PFSK-1 (cell line): ENCODE measurements at regions not wholly inside any gene's neighbourhood (a gene's known extent, or its start where the extent isn't known, plus 50 kb on each side); places are given as distances from the start of the nearest gene placed in this dataset.

Source experiments
- POLR2AphosphoS5 ChIP-seq: IDR thresholded peaks from 2 replicates; pipeline ENCODE4 v1.6.1; 2012; ENCODE audit warnings: low read depth, mild to moderate bottlenecking, control low read depth, low read length, moderate library complexity
- SIN3A ChIP-seq: IDR thresholded peaks from 2 replicates; pipeline ENCODE4 v1.6.1; 2012; ENCODE audit warnings: mild to moderate bottlenecking, low read length, moderate library complexity, borderline replicate concordance; ENCODE audit not compliant: insufficient read depth
- TAF1 ChIP-seq: IDR thresholded peaks from 2 replicates; pipeline ENCODE4 v1.6.1; 2012; ENCODE audit warnings: low read length, control low read depth, borderline replicate concordance; ENCODE audit not compliant: insufficient read depth
- TF ChIP-seq, protein P1 (sequence below), 2 experiments: IDR thresholded peaks; 2 replicates each; pipeline versions ENCODE4 v1.6.1 to v1.8.0; 2011 to 2012; ENCODE audit warnings: low read depth in 2 of 2, low read length in 2 of 2, control low read depth in 1 of 2, inconsistent platforms in 1 of 2, mild to moderate bottlenecking in 1 of 2, moderate library complexity in 1 of 2; ENCODE audit not compliant: insufficient read depth in 1 of 2

DNA sequence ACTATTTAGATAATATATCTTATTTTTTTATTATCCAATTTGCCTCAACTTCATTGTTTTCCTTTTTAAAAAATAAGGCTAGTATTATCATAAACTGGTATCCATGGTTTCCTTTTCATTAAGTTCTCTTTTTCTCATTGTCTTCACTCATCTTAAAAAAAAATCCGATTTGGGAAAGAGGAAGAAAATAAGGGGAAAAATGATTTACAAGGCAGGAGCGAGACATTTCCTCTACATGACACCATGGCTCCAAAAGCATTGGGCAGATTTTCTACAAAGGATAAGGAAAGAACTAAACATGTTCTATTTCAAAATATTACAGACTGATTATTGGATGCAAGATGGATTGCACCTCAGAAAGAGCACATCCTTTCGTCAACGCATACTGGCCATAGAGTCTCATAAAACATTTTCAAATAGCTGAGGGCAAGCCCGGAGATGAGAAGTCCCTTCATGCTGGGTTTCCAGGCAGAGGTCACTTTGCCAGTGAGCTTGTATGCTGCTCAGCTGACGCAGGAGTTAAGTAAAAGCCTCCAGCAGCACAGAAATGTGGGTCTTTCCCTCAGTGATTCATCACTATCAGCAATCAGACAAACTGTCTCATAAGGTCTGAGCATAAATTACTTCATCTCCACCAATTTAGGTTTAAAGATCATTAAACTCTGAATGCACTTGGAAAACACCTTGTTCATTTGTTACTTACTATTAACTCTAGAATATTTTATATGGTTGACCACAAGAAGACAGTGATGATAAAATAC lies 129.0 kb upstream of the TNFAIP3 start:
- TF ChIP-seq POLR2AphosphoS5 = no peak
- TF ChIP-seq, protein P1, sequence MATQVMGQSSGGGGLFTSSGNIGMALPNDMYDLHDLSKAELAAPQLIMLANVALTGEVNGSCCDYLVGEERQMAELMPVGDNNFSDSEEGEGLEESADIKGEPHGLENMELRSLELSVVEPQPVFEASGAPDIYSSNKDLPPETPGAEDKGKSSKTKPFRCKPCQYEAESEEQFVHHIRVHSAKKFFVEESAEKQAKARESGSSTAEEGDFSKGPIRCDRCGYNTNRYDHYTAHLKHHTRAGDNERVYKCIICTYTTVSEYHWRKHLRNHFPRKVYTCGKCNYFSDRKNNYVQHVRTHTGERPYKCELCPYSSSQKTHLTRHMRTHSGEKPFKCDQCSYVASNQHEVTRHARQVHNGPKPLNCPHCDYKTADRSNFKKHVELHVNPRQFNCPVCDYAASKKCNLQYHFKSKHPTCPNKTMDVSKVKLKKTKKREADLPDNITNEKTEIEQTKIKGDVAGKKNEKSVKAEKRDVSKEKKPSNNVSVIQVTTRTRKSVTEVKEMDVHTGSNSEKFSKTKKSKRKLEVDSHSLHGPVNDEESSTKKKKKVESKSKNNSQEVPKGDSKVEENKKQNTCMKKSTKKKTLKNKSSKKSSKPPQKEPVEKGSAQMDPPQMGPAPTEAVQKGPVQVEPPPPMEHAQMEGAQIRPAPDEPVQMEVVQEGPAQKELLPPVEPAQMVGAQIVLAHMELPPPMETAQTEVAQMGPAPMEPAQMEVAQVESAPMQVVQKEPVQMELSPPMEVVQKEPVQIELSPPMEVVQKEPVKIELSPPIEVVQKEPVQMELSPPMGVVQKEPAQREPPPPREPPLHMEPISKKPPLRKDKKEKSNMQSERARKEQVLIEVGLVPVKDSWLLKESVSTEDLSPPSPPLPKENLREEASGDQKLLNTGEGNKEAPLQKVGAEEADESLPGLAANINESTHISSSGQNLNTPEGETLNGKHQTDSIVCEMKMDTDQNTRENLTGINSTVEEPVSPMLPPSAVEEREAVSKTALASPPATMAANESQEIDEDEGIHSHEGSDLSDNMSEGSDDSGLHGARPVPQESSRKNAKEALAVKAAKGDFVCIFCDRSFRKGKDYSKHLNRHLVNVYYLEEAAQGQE (IDR thresholded peaks at IDR 0.05; ENCODE audit: insufficient read depth in 1 of 2, low read depth in 2 of 2, low read length in 2 of 2) = no peak
- TF ChIP-seq TAF1 = no peak
- TF ChIP-seq SIN3A = no peak
